Activated B cell treated with CpG ODN at 0.5 μM for 24 hours (primary cell): ENCODE measurements at regions not wholly inside any gene's neighbourhood (a gene's known extent, or its start where the extent isn't known, plus 50 kb on each side); places are given as distances from the start of the nearest gene placed in this dataset.

Experiments used
- ATAC-seq: fragments of 200-7000 bp; cut with Tn5 transposase; one replicate; pipeline ENCODE4 v1.10.0; 2021; ENCODE audit warnings: low read depth, mild to moderate bottlenecking, moderate library complexity
- CTCF ChIA-PET: fragments of 350-600 bp; sonication (Branson Sonifier 250); formaldehyde crosslinking; loops from one replicate; lab custom pipeline; 2021; ENCODE audit warnings: antibody characterized with exemption; lab: Charles Lee
- POLR2A ChIA-PET: fragments of 350-600 bp; sonication (Branson Sonifier 250); formaldehyde crosslinking; loops from one replicate; lab custom pipeline; 2021; ENCODE audit warnings: antibody characterized with exemption; lab: Charles Lee
- DNase-seq: peaks from one replicate; pipeline ENCODE4 v3.0.0; 2022
- H3K27ac Mint-ChIP-seq: one replicate; pipeline ENCODE4 v1.8.0; 2020; ENCODE audit warnings: mixed read lengths
- H3K27me3 Mint-ChIP-seq: one replicate; pipeline ENCODE4 v1.8.0; 2021; ENCODE audit warnings: mixed read lengths
- H3K36me3 Mint-ChIP-seq: one replicate; pipeline ENCODE4 v1.8.0; 2021; ENCODE audit warnings: low read depth, mixed read lengths
- H3K4me1 Mint-ChIP-seq: one replicate; pipeline ENCODE4 v1.8.0; 2021; ENCODE audit warnings: mixed read lengths
- H3K4me3 Mint-ChIP-seq: one replicate; pipeline ENCODE4 v1.8.0; 2020; ENCODE audit warnings: mild to moderate bottlenecking, mixed read lengths
- H3K9me3 Mint-ChIP-seq: one replicate; pipeline ENCODE4 v1.8.0; 2020; ENCODE audit warnings: mixed read lengths
- CTCF ChIP-seq: fragments of 200-600 bp; IDR thresholded peaks from one replicate; pipeline ENCODE4 v1.8.0; 2022; ENCODE audit warnings: antibody characterized with exemption, mild to moderate bottlenecking
- intact Hi-C: fragments of 100-400 bp; cut with micrococcal nuclease; formaldehyde crosslinking; loops from one replicate; pipeline ENCODE4 v1.15.1; 2024

- Mint-ChIP-seq H3K27me3 (no peaks in the 10 kb centered on the region), H3K4me1 (no peaks in the 10 kb centered on the region), H3K27ac (no peak overlapping the region), H3K36me3 (no peaks in the 10 kb centered on the region), H3K4me3 (no peak overlapping the region), H3K9me3 (peaks cover 13% of the 10 kb centered on the region)
- TF ChIP-seq CTCF, result no peak
- ChIA-PET POLR2A (no interaction called here), CTCF (no interaction called here)
- intact Hi-C loops, result no loop called here
- DNase-seq, result no peak
- ATAC-seq, result no peak
These were observed 965.4 kb downstream of the JRKL start for GRCh38 chr11:97355230-97355629.

- Mint-ChIP-seq H3K27ac (no peak overlapping the region), H3K27me3 (no peaks in the 10 kb centered on the region), H3K9me3 (peaks cover 8% of the 10 kb centered on the region), H3K36me3 (no peaks in the 10 kb centered on the region), H3K4me1 (no peaks in the 10 kb centered on the region), H3K4me3 (no peak overlapping the region)
- TF ChIP-seq CTCF, result no peak
- intact Hi-C loops, result no loop called here
- ATAC-seq (no peak), DNase-seq (no peak)
- ChIA-PET CTCF (no interaction called here), POLR2A (no interaction called here)
These were observed 966.3 kb downstream of the JRKL start for GRCh38 chr11:97356144-97356543.

GRCh38 chr11:97359016-97359415, 969.2 kb downstream of the JRKL start:
- POLR2A ChIA-PET, result no interaction called here
- ATAC-seq (no peak), DNase-seq (no peak)
- Mint-ChIP-seq H3K27me3 (no peaks in the 10 kb centered on the region), H3K4me1 (no peaks in the 10 kb centered on the region), H3K27ac (no peak overlapping the region), H3K36me3 (no peaks in the 10 kb centered on the region), H3K9me3 (peaks cover 3% of the 10 kb centered on the region), H3K4me3 (no peak overlapping the region)
- TF ChIP-seq CTCF, result no peak
- intact Hi-C loops, result no loop called here
- CTCF ChIA-PET, result no interaction called here

GRCh38 chr11:97361812-97362378, 972.1 kb downstream of the JRKL start:
- Mint-ChIP-seq H3K36me3 (no peaks in the 10 kb centered on the region), H3K9me3 (peaks cover 11% of the 10 kb centered on the region), H3K4me3 (no peak overlapping the region), H3K27me3 (no peaks in the 10 kb centered on the region), H3K27ac (no peak overlapping the region), H3K4me1 (no peaks in the 10 kb centered on the region)
- TF ChIP-seq CTCF, result no peak
- DNase-seq, result no peak
- POLR2A ChIA-PET, result no interaction called here
- intact Hi-C loops, result no loop called here
- no peak for ATAC-seq
- CTCF ChIA-PET, result no interaction called here

- intact Hi-C loops, result no loop called here
- Mint-ChIP-seq H3K4me1 (no peaks in the 10 kb centered on the region), H3K27ac (no peak overlapping the region), H3K27me3 (no peaks in the 10 kb centered on the region), H3K4me3 (no peak overlapping the region), H3K9me3 (peaks cover 11% of the 10 kb centered on the region), H3K36me3 (no peaks in the 10 kb centered on the region)
- DNase-seq (no peak), ATAC-seq (no peak)
- POLR2A ChIA-PET, result no interaction called here
- CTCF ChIA-PET, result no interaction called here
- no peak for TF ChIP-seq CTCF
These were observed 973.5 kb downstream of the JRKL start for GRCh38 chr11:97363331-97363730.
